ENCODE measurements at regions not wholly inside any gene's neighbourhood (a gene's known extent, or its start where the extent isn't known, plus 50 kb on each side); places are given as distances from the start of the nearest gene placed in this dataset.

DNA sequence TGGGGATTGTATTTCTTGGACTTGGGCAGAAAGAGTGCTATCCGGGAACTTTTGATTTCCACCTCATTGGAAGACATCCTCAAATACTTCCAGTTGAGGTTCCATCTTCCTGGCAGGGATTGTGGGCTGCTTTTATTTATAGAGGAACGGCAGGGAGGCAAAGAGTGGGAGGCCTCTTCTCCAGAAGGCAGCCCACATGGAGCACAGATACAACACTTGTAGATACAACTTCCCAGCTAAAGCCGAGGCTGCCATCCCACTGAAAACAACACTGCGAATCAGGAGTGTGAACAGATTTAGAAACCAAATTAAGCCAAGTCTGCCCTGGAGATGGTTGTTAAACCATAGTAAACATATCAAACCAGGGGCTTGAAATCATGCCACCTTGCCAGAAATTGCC is 212.8 kb upstream of the PPARGC1A start:
- no peak overlapping the region for H3K4me2 ChIP-seq (ENCODE audit: low read length)
- TF ChIP-seq, protein P1, sequence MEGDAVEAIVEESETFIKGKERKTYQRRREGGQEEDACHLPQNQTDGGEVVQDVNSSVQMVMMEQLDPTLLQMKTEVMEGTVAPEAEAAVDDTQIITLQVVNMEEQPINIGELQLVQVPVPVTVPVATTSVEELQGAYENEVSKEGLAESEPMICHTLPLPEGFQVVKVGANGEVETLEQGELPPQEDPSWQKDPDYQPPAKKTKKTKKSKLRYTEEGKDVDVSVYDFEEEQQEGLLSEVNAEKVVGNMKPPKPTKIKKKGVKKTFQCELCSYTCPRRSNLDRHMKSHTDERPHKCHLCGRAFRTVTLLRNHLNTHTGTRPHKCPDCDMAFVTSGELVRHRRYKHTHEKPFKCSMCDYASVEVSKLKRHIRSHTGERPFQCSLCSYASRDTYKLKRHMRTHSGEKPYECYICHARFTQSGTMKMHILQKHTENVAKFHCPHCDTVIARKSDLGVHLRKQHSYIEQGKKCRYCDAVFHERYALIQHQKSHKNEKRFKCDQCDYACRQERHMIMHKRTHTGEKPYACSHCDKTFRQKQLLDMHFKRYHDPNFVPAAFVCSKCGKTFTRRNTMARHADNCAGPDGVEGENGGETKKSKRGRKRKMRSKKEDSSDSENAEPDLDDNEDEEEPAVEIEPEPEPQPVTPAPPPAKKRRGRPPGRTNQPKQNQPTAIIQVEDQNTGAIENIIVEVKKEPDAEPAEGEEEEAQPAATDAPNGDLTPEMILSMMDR (conservative IDR thresholded peaks at IDR 0.05; ENCODE audit: low read depth, low read length), result no peak
- TF ChIP-seq EZH2 (IDR thresholded peaks at IDR 0.05; ENCODE audit: low read length, unreplicated experiment) (no peak), EZH2phosphoT487 (IDR thresholded peaks at IDR 0.05; ENCODE audit: borderline replicate concordance, low read length) (no peak)
- H3K36me3 ChIP-seq (ENCODE audit: low read depth, low read length), result no peaks in the 10 kb centered on the region
- H2AFZ ChIP-seq (ENCODE audit: low read length), result no peak overlapping the region
- CTCF ChIA-PET, result no interaction called here
- no peaks in the 10 kb centered on the region for H3K4me1 ChIP-seq (ENCODE audit: insufficient read depth, low read length)
- H3K4me3 ChIP-seq (ENCODE audit: low read length), result no peak overlapping the region
- DNase-seq (no peak), ATAC-seq (no peak)
- no peak overlapping the region for H3K27ac ChIP-seq (ENCODE audit: low read length)
- BruUV-seq (replicated peaks), result no TSS peak
- no peaks in the 10 kb centered on the region for H3K79me2 ChIP-seq (ENCODE audit: low read length)
- no peak overlapping the region for H3K9ac ChIP-seq (ENCODE audit: low read length)
- POLR2A ChIA-PET (ENCODE audit: unreplicated experiment), result no interaction called here
- intact Hi-C loops (cut with micrococcal nuclease), result no loop called here
- no peaks in the 10 kb centered on the region for H3K9me3 ChIP-seq (ENCODE audit: low read length)
- H3K9me2 ChIP-seq (replicated peaks; ENCODE audit: low read length), result no peaks in the 10 kb centered on the region
- no peaks in the 10 kb centered on the region for H3F3A ChIP-seq (ENCODE audit: low read length, unreplicated experiment)
- H3K27me3 ChIP-seq (ENCODE audit: low read length), result no peaks in the 10 kb centered on the region
- no peaks in the 10 kb centered on the region for H4K20me1 ChIP-seq (ENCODE audit: low read length)

GRCh38 chr4:24096603-24097002 is 206.8 kb upstream of the PPARGC1A start:
- intact Hi-C loops (cut with micrococcal nuclease), result no loop called here

GRCh38 chr4:24094726-24095125 is 204.9 kb upstream of the PPARGC1A start:
- Histone ChIP-seq H3F3A (ENCODE audit: low read length, unreplicated experiment) (no peaks in the 10 kb centered on the region), H2AFZ (ENCODE audit: low read length) (no peak overlapping the region), H3K9ac (ENCODE audit: low read length) (no peak overlapping the region), H3K36me3 (ENCODE audit: low read depth, low read length) (no peaks in the 10 kb centered on the region), H3K4me1 (ENCODE audit: insufficient read depth, low read length) (no peaks in the 10 kb centered on the region), H3K79me2 (ENCODE audit: low read length) (no peaks in the 10 kb centered on the region), H3K9me3 (ENCODE audit: low read length) (no peaks in the 10 kb centered on the region), H3K4me3 (ENCODE audit: low read length) (no peak overlapping the region), H3K27ac (ENCODE audit: low read length) (no peak overlapping the region), H3K4me2 (ENCODE audit: low read length) (no peak overlapping the region), H4K20me1 (ENCODE audit: low read length) (no peaks in the 10 kb centered on the region), H3K27me3 (ENCODE audit: low read length) (no peaks in the 10 kb centered on the region), H3K9me2 (replicated peaks; ENCODE audit: low read length) (no peaks in the 10 kb centered on the region)
- intact Hi-C loops (cut with micrococcal nuclease), result no loop called here
- ATAC-seq, result no peak
- BruUV-seq (replicated peaks), result no TSS peak
- ChIA-PET POLR2A (ENCODE audit: unreplicated experiment) (no interaction called here), CTCF (no interaction called here)
- no peak for DNase-seq
- TF ChIP-seq EZH2phosphoT487 (IDR thresholded peaks at IDR 0.05; ENCODE audit: borderline replicate concordance, low read length) (no peak), EZH2 (IDR thresholded peaks at IDR 0.05; ENCODE audit: low read length, unreplicated experiment) (no peak)
- TF ChIP-seq, protein P1 (conservative IDR thresholded peaks at IDR 0.05; ENCODE audit: low read depth, low read length), result no peak

More at GRCh38 chr4:24096603-24097002, 206.8 kb upstream of the PPARGC1A start:
- Histone ChIP-seq H3K9me2 (replicated peaks; ENCODE audit: low read length) (no peaks in the 10 kb centered on the region), H3K9me3 (ENCODE audit: low read length) (no peaks in the 10 kb centered on the region), H3K9ac (ENCODE audit: low read length) (no peak overlapping the region), H3K27ac (ENCODE audit: low read length) (no peak overlapping the region), H3K4me2 (ENCODE audit: low read length) (no peak overlapping the region), H3K36me3 (ENCODE audit: low read depth, low read length) (no peaks in the 10 kb centered on the region), H3K4me3 (ENCODE audit: low read length) (no peak overlapping the region), H4K20me1 (ENCODE audit: low read length) (no peaks in the 10 kb centered on the region), H3F3A (ENCODE audit: low read length, unreplicated experiment) (no peaks in the 10 kb centered on the region), H3K4me1 (ENCODE audit: insufficient read depth, low read length) (no peaks in the 10 kb centered on the region), H2AFZ (ENCODE audit: low read length) (no peak overlapping the region), H3K79me2 (ENCODE audit: low read length) (no peaks in the 10 kb centered on the region), H3K27me3 (ENCODE audit: low read length) (no peaks in the 10 kb centered on the region)
- ChIA-PET CTCF (no interaction called here), POLR2A (ENCODE audit: unreplicated experiment) (no interaction called here)
- ATAC-seq (no peak), DNase-seq (no peak)
- BruUV-seq (replicated peaks), result no TSS peak
- no peak for TF ChIP-seq EZH2phosphoT487 (IDR thresholded peaks at IDR 0.05; ENCODE audit: borderline replicate concordance, low read length)
- TF ChIP-seq, protein P1 (conservative IDR thresholded peaks at IDR 0.05; ENCODE audit: low read depth, low read length), result no peak
- no peak for TF ChIP-seq EZH2 (IDR thresholded peaks at IDR 0.05; ENCODE audit: low read length, unreplicated experiment)
